Keratinocyte (primary cell): ENCODE measurements at regions not wholly inside any gene's neighbourhood (a gene's known extent, or its start where the extent isn't known, plus 50 kb on each side); places are given as distances from the start of the nearest gene placed in this dataset.

ENCODE experiments used
- DNase-seq: peaks from one replicate; pipeline ENCODE4 v3.0.0-alpha.2; 2011; ENCODE audit warnings: low read depth, missing footprints, low spot score
- FAIRE-seq: peaks from 2 replicates; lab custom pipeline; 2011; peaks lifted over from hg19 to GRCh38; lab: Jason Lieb, UNC
- H2AFZ ChIP-seq: 2 replicates; pipeline ENCODE4 v1.6.0; 2012; ENCODE audit warnings: low read length, control low read depth, inconsistent platforms; ENCODE audit not compliant: control insufficient read depth
- H3K27ac ChIP-seq: 2 replicates; pipeline ENCODE4 v1.5.1; 2011; ENCODE audit warnings: low read length; ENCODE audit not compliant: control insufficient read depth, insufficient read depth
- H3K27me3 ChIP-seq: 3 replicates; pipeline ENCODE4 v1.6.0; 2011; ENCODE audit warnings: low read length; ENCODE audit not compliant: control insufficient read depth, insufficient read depth; ENCODE audit errors: extremely low read depth
- H3K36me3 ChIP-seq, 2 experiments: 2 replicates in 1 of 2; 3 replicates in 1 of 2; pipeline ENCODE4 v1.5.1; 2011; ENCODE audit warnings: low read length in 2 of 2, mild to moderate bottlenecking in 1 of 2; ENCODE audit not compliant: control insufficient read depth in 2 of 2, insufficient read depth in 2 of 2; ENCODE audit errors: extremely low read depth in 1 of 2
- H3K4me1 ChIP-seq: 3 replicates; pipeline ENCODE4 v1.5.1; 2011; ENCODE audit warnings: low read length; ENCODE audit not compliant: control insufficient read depth, insufficient read depth; ENCODE audit errors: extremely low read depth
- H3K4me2 ChIP-seq: 3 replicates; pipeline ENCODE4 v1.6.0; 2011; ENCODE audit warnings: low read depth, low read length; ENCODE audit not compliant: control insufficient read depth, insufficient read depth; ENCODE audit errors: extremely low read depth
- H3K4me3 ChIP-seq, 3 experiments: fragments of 200-600 bp in 1 of 3; sonication (generic) in 1 of 3; 2 replicates in 2 of 3; 3 replicates in 1 of 3; pipeline ENCODE4 v1.5.1; 2011 to 2016; ENCODE audit warnings: low read length in 3 of 3, mild to moderate bottlenecking in 3 of 3, control low read depth in 2 of 3, inconsistent platforms in 1 of 3, low read depth in 1 of 3, mixed read lengths in 1 of 3, mixed run types in 1 of 3, moderate library complexity in 1 of 3; ENCODE audit not compliant: control insufficient read depth in 2 of 3, insufficient read depth in 2 of 3; ENCODE audit errors: extremely low read depth in 1 of 3
- H3K79me2 ChIP-seq: 2 replicates; pipeline ENCODE4 v1.6.0; 2012; ENCODE audit warnings: low read length; ENCODE audit not compliant: control insufficient read depth, insufficient read depth
- H3K9ac ChIP-seq: 3 replicates; pipeline ENCODE4 v1.6.0; 2011; ENCODE audit warnings: low read length; ENCODE audit not compliant: control insufficient read depth, insufficient read depth; ENCODE audit errors: extremely low read depth
- H3K9me1 ChIP-seq: 3 replicates; pipeline ENCODE4 v1.6.0; 2011; ENCODE audit warnings: low read length; ENCODE audit not compliant: control insufficient read depth, insufficient read depth; ENCODE audit errors: extremely low read depth
- H3K9me3 ChIP-seq: 2 replicates; pipeline ENCODE4 v1.5.1; 2012; ENCODE audit warnings: low read depth, low read length; ENCODE audit not compliant: control insufficient read depth
- H4K20me1 ChIP-seq: 3 replicates; pipeline ENCODE4 v1.6.0; 2011; ENCODE audit warnings: low read length; ENCODE audit not compliant: control insufficient read depth, insufficient read depth; ENCODE audit errors: extremely low read depth
- EZH2 ChIP-seq: IDR thresholded peaks from one replicate; pipeline ENCODE4 v1.6.1; 2012; ENCODE audit warnings: inconsistent platforms, mild to moderate bottlenecking, low read length, moderate library complexity
- dilution Hi-C: fragments of 300-500 bp; cut with MboI; formaldehyde crosslinking; loops from one replicate; pipeline ENCODE4 v1.7.0; 2020; ENCODE audit warnings: low sequenced_read_pairs; ENCODE audit not compliant: extremely low pct_ligation_motif_present
- TF ChIP-seq, protein P1 (sequence below), 3 experiments: IDR thresholded peaks in 1 of 3; conservative IDR thresholded peaks in 1 of 3; optimal IDR thresholded peaks in 1 of 3; 2 replicates in 2 of 3; 3 replicates in 1 of 3; pipeline versions ENCODE3 to v1.5.1; 2011; ENCODE audit warnings: low read length in 3 of 3, mild to moderate bottlenecking in 3 of 3, moderate library complexity in 2 of 3, control low read depth in 1 of 3, inconsistent platforms in 1 of 3; ENCODE audit not compliant: insufficient read depth in 2 of 3; ENCODE audit errors: extremely low read depth in 1 of 3

DNA sequence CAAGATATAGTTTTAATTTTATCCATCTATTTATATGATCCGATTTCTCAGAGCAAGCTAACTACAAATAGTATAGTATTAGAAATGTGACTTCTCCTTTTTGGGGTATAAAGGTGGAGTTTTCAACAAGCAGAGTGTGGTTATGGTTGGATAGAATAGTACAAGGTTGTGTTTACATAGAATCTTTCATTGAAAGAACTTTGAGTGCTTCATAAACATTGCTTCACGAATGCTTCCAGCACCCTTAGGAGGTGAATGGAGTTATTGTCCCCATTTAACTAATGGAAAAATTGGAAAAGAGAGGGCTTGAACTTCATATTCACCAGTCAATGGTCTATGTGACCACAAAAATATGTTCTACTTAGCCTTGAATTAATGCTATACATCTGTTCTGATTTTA, 134.1 kb upstream of the CITED2 start:
- Histone ChIP-seq H3K27me3 (no peaks in the 10 kb centered on the region), H2AFZ (no peak overlapping the region), H3K9ac (no peak overlapping the region), H3K79me2 (no peaks in the 10 kb centered on the region), H3K36me3 (no peaks in the 10 kb centered on the region), H3K9me1 (no peaks in the 10 kb centered on the region), H3K4me1 (no peaks in the 10 kb centered on the region), H3K4me3 (no peak overlapping the region), H4K20me1 (no peaks in the 10 kb centered on the region), H3K27ac (no peak overlapping the region), H3K9me3 (no peaks in the 10 kb centered on the region), H3K4me2 (no peak overlapping the region)
- dilution Hi-C loops, result no loop called here
- DNase-seq (no peak), FAIRE-seq (no peak)
- TF ChIP-seq, protein P1, sequence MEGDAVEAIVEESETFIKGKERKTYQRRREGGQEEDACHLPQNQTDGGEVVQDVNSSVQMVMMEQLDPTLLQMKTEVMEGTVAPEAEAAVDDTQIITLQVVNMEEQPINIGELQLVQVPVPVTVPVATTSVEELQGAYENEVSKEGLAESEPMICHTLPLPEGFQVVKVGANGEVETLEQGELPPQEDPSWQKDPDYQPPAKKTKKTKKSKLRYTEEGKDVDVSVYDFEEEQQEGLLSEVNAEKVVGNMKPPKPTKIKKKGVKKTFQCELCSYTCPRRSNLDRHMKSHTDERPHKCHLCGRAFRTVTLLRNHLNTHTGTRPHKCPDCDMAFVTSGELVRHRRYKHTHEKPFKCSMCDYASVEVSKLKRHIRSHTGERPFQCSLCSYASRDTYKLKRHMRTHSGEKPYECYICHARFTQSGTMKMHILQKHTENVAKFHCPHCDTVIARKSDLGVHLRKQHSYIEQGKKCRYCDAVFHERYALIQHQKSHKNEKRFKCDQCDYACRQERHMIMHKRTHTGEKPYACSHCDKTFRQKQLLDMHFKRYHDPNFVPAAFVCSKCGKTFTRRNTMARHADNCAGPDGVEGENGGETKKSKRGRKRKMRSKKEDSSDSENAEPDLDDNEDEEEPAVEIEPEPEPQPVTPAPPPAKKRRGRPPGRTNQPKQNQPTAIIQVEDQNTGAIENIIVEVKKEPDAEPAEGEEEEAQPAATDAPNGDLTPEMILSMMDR (optimal IDR thresholded peaks at IDR 0.05 in 1 of 3, IDR thresholded peaks at IDR 0.05 in 1 of 3, conservative IDR thresholded peaks at IDR 0.05 in 1 of 3; ENCODE audit: extremely low read depth in 1 of 3, insufficient read depth in 2 of 3, low read length in 3 of 3), result no peak
- TF ChIP-seq EZH2, result no peak

DNA sequence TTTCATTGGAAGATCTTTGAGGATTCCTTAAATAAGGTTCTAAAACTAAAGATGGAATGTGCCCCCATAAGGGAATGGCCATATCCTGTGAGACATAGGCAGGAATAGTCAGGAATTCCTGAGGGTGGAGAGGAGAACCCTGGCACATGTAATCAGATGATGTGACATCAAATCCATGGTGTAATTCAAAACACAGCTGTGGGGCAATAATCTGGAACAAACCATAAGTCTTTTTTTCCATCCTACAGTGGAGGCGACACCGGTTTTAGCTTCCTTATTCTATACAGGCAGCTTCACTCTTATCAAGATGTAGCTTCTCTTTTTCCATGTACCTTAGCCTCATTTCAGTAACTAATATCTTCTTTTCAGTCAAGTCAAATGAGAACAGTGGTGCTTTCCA, 133.6 kb upstream of the CITED2 start:
- no peaks in the 10 kb centered on the region for H3K9me3 ChIP-seq
- dilution Hi-C loops, result no loop called here
- H3K27me3 ChIP-seq, result no peaks in the 10 kb centered on the region
- H3K9ac ChIP-seq, result no peak overlapping the region
- H4K20me1 ChIP-seq, result no peaks in the 10 kb centered on the region
- no peak for TF ChIP-seq EZH2
- TF ChIP-seq, protein P1 (optimal IDR thresholded peaks at IDR 0.05 in 1 of 3, IDR thresholded peaks at IDR 0.05 in 1 of 3, conservative IDR thresholded peaks at IDR 0.05 in 1 of 3; ENCODE audit: extremely low read depth in 1 of 3, insufficient read depth in 2 of 3, low read length in 3 of 3), result no peak
- H3K9me1 ChIP-seq, result no peaks in the 10 kb centered on the region
- H3K79me2 ChIP-seq, result no peaks in the 10 kb centered on the region
- no peak overlapping the region for H3K4me3 ChIP-seq
- H3K27ac ChIP-seq, result no peak overlapping the region
- no peaks in the 10 kb centered on the region for H3K4me1 ChIP-seq
- H3K4me2 ChIP-seq, result no peak overlapping the region
- no peaks in the 10 kb centered on the region for H3K36me3 ChIP-seq
- DNase-seq (no peak), FAIRE-seq (no peak)
- H2AFZ ChIP-seq, result no peak overlapping the region
